ENCODE measurements at regions not wholly inside any gene's neighbourhood (a gene's known extent, or its start where the extent isn't known, plus 50 kb on each side); places are given as distances from the start of the nearest gene placed in this dataset.

- no peak for DNase-seq
- no peak overlapping the region for H3K4me2 ChIP-seq (ENCODE audit: low read depth, low read length)
- ATAC-seq (ENCODE audit: low read depth): no peak
- H3K23ac ChIP-seq (ENCODE audit: low read depth, low read length): no peak overlapping the region
- H4K20me1 ChIP-seq (ENCODE audit: insufficient read depth, low read length): no peaks in the 10 kb centered on the region
- H3K4ac ChIP-seq (ENCODE audit: low read depth, low read length): no peak overlapping the region
- dilution Hi-C loops (cut with HindIII; ENCODE audit: low sequenced_read_pairs, unreplicated experiment) (no loop called here), intact Hi-C loops (cut with micrococcal nuclease) (no loop called here), in situ Hi-C loops (cut with MboI; ENCODE audit: low sequenced_read_pairs) (no loop called here)
- no peaks in the 10 kb centered on the region for H3K79me1 ChIP-seq (ENCODE audit: low read depth in 1 of 2, low read length in 2 of 2)
- H2BK20ac ChIP-seq (ENCODE audit: low read depth, low read length): no peak overlapping the region
- no peak overlapping the region for H2AFZ ChIP-seq (replicated peaks; ENCODE audit: low read length, poor library complexity)
- no peak overlapping the region for H3K4me3 ChIP-seq (ENCODE audit: insufficient read depth, low read depth, low read length)
- BruUV-seq (replicated peaks): no TSS peak
- H2AK5ac ChIP-seq (ENCODE audit: low read depth, low read length): no peak overlapping the region
- H3K56ac ChIP-seq (ENCODE audit: extremely low read depth, insufficient read depth, low read length): no peak overlapping the region
- no peak overlapping the region for H4K5ac ChIP-seq (ENCODE audit: low read depth, low read length)
- H3K36me3 ChIP-seq (ENCODE audit: control insufficient read depth, insufficient read depth, low read length): no peaks in the 10 kb centered on the region
- no peak overlapping the region for H3K27ac ChIP-seq (ENCODE audit: insufficient read depth, low read length)
- no peak overlapping the region for H4K91ac ChIP-seq (ENCODE audit: insufficient read depth, low read depth, low read length)
- ChIA-PET CTCF (no interaction called here), POLR2A (ENCODE audit: unreplicated experiment) (no interaction called here)
- H4K8ac ChIP-seq (ENCODE audit: low read depth in 2 of 2, low read length in 2 of 2): no peak overlapping the region
- H3K9me3 ChIP-seq (ENCODE audit: control insufficient read depth, insufficient read depth, low read length): no peaks in the 10 kb centered on the region
- H2BK5ac ChIP-seq (ENCODE audit: low read depth, low read length, poor library complexity, severe bottlenecking): no peak overlapping the region
- no peak overlapping the region for H3K18ac ChIP-seq (ENCODE audit: low read depth, low read length)
- no peak overlapping the region for H2BK15ac ChIP-seq (ENCODE audit: low read depth, low read length)
- H3K9me1 ChIP-seq (ENCODE audit: insufficient read depth, low read length): no peaks in the 10 kb centered on the region
- no CpG with 5 or more reads among the region's 2 CpGs for WGBS, 2 experiments (ENCODE audit: extremely low coverage in 2 of 2, insufficient read length in 1 of 2)
- no peak overlapping the region for H3K9ac ChIP-seq (ENCODE audit: low read depth, low read length)
- H2AK9ac ChIP-seq (replicated peaks; ENCODE audit: low read depth, low read length, poor library complexity): no peak overlapping the region
- no peaks in the 10 kb centered on the region for H3K27me3 ChIP-seq (ENCODE audit: control insufficient read depth, insufficient read depth, low read length)
- no peaks in the 10 kb centered on the region for H3K4me1 ChIP-seq (ENCODE audit: control insufficient read depth, insufficient read depth, low read length)
- H3K14ac ChIP-seq (replicated peaks; ENCODE audit: low read depth, low read length): no peak overlapping the region
- H2BK120ac ChIP-seq (ENCODE audit: low read depth, low read length): no peak overlapping the region
- TF ChIP-seq RCOR1 (IDR thresholded peaks at IDR 0.05; ENCODE audit: insufficient replicate concordance, low read length): no peak
- TF ChIP-seq CHD1 (IDR thresholded peaks at IDR 0.05; ENCODE audit: low read depth, low read length): no peak
- no peak for TF ChIP-seq SMC3 (IDR thresholded peaks at IDR 0.05; ENCODE audit: low read depth, low read length)
- TF ChIP-seq MAFK (IDR thresholded peaks at IDR 0.05; ENCODE audit: low read depth, low read length): no peak
- TF ChIP-seq RFX5 (IDR thresholded peaks at IDR 0.05; ENCODE audit: low read depth, low read length): no peak
- TF ChIP-seq MXI1 (IDR thresholded peaks at IDR 0.05; ENCODE audit: borderline replicate concordance, low read depth, low read length): no peak
- no peak for TF ChIP-seq CTCF (conservative IDR thresholded peaks at IDR 0.05; ENCODE audit: low read depth, low read length)
- no peak for TF ChIP-seq FOS (IDR thresholded peaks at IDR 0.05; ENCODE audit: low read depth, low read length)
- TF ChIP-seq POLR2A (IDR thresholded peaks at IDR 0.05; ENCODE audit: low read depth, low read length): no peak
- TF ChIP-seq NFE2L2 (IDR thresholded peaks at IDR 0.05; ENCODE audit: low read depth, low read length): no peak
- no peak for TF ChIP-seq USF2 (IDR thresholded peaks at IDR 0.05; ENCODE audit: low read depth, low read length)
- no peak for TF ChIP-seq MAZ (IDR thresholded peaks at IDR 0.05; ENCODE audit: borderline replicate concordance, low read depth, low read length)
- TF ChIP-seq CEBPB (IDR thresholded peaks at IDR 0.05; ENCODE audit: low read depth, low read length): no peak
- no peak for TF ChIP-seq RAD21 (IDR thresholded peaks at IDR 0.05; ENCODE audit: low read length)
- no peak for TF ChIP-seq BHLHE40 (IDR thresholded peaks at IDR 0.05; ENCODE audit: low read depth, low read length)
- TF ChIP-seq ELK1 (IDR thresholded peaks at IDR 0.05; ENCODE audit: borderline replicate concordance, low read depth, low read length): no peak
Measured at GRCh38 chr7:115319541-115319940, 397.6 kb downstream of the MDFIC start.
